ENCODE measurements at regions not wholly inside any gene's neighbourhood (a gene's known extent, or its start where the extent isn't known, plus 50 kb on each side); places are given as distances from the start of the nearest gene placed in this dataset.
A peak's percentile ranks its signal among the peaks of the same experiment; 100 is the strongest.
"Not testable (repeated sequence)": the region's sequence is repeated elsewhere in the genome, so short reads cannot be mapped to it uniquely, and the experiment has no call there.

GRCh38 chr10:53331460-53331859 is 558.9 kb upstream of the MBL2 start:
- DNase-seq: no peak
- H3K27ac Mint-ChIP-seq (ENCODE audit: unreplicated experiment): peak overlapping the region; percentile 98
- peaks cover 3% of the 10 kb centered on the region for H3K9me3 Mint-ChIP-seq (ENCODE audit: unreplicated experiment)
- H3K4me3 Mint-ChIP-seq (ENCODE audit: unreplicated experiment): peak overlapping the region; percentile 40
- H3K4me1 Mint-ChIP-seq (ENCODE audit: low read depth, unreplicated experiment): peaks cover 19% of the 10 kb centered on the region
- peaks cover 2% of the 10 kb centered on the region for H3K36me3 Mint-ChIP-seq (ENCODE audit: unreplicated experiment)
- TF ChIP-seq CTCF (IDR thresholded peaks at IDR 0.05; ENCODE audit: partially characterized antibody, unreplicated experiment): no peak
- H3K27me3 Mint-ChIP-seq (ENCODE audit: unreplicated experiment): peaks cover 2% of the 10 kb centered on the region

- not testable (repeated sequence) for H3K27ac Mint-ChIP-seq (ENCODE audit: unreplicated experiment); H3K4me1 Mint-ChIP-seq (ENCODE audit: low read depth, unreplicated experiment); H3K4me3 Mint-ChIP-seq (ENCODE audit: unreplicated experiment); H3K27me3 Mint-ChIP-seq (ENCODE audit: unreplicated experiment); H3K36me3 Mint-ChIP-seq (ENCODE audit: unreplicated experiment); DNase-seq; H3K9me3 Mint-ChIP-seq (ENCODE audit: unreplicated experiment)
Measured at GRCh38 chr10:53326401-53327305, 554.1 kb upstream of the MBL2 start.

DNA sequence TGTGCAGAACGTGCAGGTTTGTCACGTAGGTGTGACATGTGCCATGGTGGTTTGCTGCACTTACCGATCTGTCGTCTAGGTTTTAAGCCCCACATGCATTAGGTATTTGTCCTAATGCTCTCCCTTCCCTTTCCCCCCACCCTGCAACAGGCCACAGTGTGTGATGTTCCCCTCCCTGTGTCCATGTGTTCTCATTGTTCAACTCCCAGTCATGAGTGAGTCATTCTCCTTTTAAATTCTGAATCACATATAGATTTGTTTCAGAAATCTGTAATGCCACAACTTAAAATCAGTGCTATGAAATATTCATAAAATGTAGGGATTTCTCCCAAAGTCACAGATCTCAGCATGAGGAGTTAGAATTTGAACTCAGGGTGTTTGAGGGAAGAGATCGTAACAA is 552.5 kb upstream of the MBL2 start:
- Mint-ChIP-seq H3K36me3 (ENCODE audit: unreplicated experiment) (no peaks in the 10 kb centered on the region), H3K4me1 (ENCODE audit: low read depth, unreplicated experiment) (peaks cover under 1% of the 10 kb centered on the region), H3K27ac (ENCODE audit: unreplicated experiment) (peak overlapping the region; percentile 36), H3K27me3 (ENCODE audit: unreplicated experiment) (no peaks in the 10 kb centered on the region), H3K9me3 (ENCODE audit: unreplicated experiment) (no peaks in the 10 kb centered on the region), H3K4me3 (ENCODE audit: unreplicated experiment) (no peak overlapping the region)
- no peak for DNase-seq
- TF ChIP-seq CTCF (IDR thresholded peaks at IDR 0.05; ENCODE audit: partially characterized antibody, unreplicated experiment): no peak

- Mint-ChIP-seq H3K4me3 (ENCODE audit: unreplicated experiment) (no peak overlapping the region), H3K4me1 (ENCODE audit: low read depth, unreplicated experiment) (peaks cover 4% of the 10 kb centered on the region), H3K27me3 (ENCODE audit: unreplicated experiment) (no peaks in the 10 kb centered on the region), H3K36me3 (ENCODE audit: unreplicated experiment) (no peaks in the 10 kb centered on the region), H3K9me3 (ENCODE audit: unreplicated experiment) (no peaks in the 10 kb centered on the region), H3K27ac (ENCODE audit: unreplicated experiment) (no peak overlapping the region)
- DNase-seq: no peak
- TF ChIP-seq CTCF (IDR thresholded peaks at IDR 0.05; ENCODE audit: partially characterized antibody, unreplicated experiment): no peak
Measured at GRCh38 chr10:53315709-53316108, 543.1 kb upstream of the MBL2 start.

DNA sequence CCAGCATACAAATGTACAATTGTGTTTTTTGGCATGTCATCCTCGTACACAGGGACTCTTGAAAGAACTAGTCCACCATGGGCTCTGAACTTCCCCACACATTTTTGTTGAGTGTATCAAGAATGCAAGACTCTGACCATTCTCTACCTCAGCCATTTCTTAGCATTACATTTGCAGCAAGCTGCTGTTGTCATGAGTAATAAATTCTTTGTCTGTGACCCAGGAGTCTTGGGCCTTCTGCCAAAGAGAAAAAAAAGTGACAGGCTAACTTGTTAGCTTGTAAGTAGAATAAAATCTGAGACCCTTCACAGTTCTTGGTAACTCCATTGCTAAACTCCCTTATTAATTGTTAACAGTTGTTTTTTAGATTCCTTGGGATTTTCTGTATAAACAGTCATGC is 542.3 kb upstream of the MBL2 start:
- Mint-ChIP-seq H3K27me3 (ENCODE audit: unreplicated experiment) (no peaks in the 10 kb centered on the region), H3K4me3 (ENCODE audit: unreplicated experiment) (no peak overlapping the region), H3K4me1 (ENCODE audit: low read depth, unreplicated experiment) (peaks cover 4% of the 10 kb centered on the region), H3K27ac (ENCODE audit: unreplicated experiment) (no peak overlapping the region), H3K36me3 (ENCODE audit: unreplicated experiment) (no peaks in the 10 kb centered on the region), H3K9me3 (ENCODE audit: unreplicated experiment) (no peaks in the 10 kb centered on the region)
- DNase-seq: no peak
- TF ChIP-seq CTCF (IDR thresholded peaks at IDR 0.05; ENCODE audit: partially characterized antibody, unreplicated experiment): no peak
